Fibroblast of mammary gland (primary cell): ENCODE measurements at regions not wholly inside any gene's neighbourhood (a gene's known extent, or its start where the extent isn't known, plus 50 kb on each side); places are given as distances from the start of the nearest gene placed in this dataset.

Experiments used
- DNase-seq: peaks from one replicate; pipeline ENCODE4 v3.0.0-alpha.2; 2010; ENCODE audit warnings: low read depth
- H3K4me3 ChIP-seq: 2 replicates; pipeline ENCODE4 v1.5.1; 2011; ENCODE audit warnings: low read depth, mild to moderate bottlenecking, low read length, moderate library complexity; ENCODE audit not compliant: control insufficient read depth
- TF ChIP-seq, protein P1 (sequence below): conservative IDR thresholded peaks from 2 replicates; pipeline ENCODE4 v1.5.1; 2011; ENCODE audit warnings: low read depth, low read length, inconsistent platforms; ENCODE audit not compliant: control insufficient read depth, insufficient read depth

DNA sequence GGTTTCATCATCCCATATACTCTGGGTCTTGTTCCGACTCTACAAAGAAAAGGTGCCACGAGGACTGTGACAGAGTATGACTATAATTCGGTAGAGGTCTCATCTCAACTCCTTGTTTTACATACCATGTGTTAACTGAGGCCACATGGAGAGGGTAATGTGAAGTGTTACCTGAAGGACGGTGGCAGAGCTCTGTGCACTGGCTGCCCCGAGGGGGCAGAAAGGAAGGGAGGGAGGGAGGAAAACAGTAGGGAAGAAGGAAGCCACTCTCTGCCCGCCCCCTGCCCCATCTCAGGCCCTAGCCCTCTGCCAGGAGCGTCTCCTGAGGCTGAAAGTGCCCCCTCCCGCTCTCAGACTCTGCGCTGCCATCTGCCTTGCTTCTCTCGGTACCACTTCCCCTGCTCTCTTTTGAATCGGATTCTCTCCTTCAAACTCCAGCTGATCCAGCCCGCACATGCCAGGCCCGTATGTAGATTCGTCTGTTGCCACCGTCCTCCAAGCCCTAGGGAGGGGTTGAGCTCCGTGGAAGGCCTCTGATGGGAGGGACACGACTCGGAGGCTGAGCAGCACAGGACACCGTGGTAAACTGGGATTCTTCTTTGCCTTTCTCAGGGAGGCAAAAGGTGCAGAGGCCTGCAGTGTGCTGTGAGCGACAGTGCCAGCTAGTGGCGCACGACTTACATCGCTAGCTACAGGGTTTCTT lies 70.5 kb upstream of the ATP10A start:
- peak overlapping the region; percentile 37 for H3K4me3 ChIP-seq
- TF ChIP-seq, protein P1, sequence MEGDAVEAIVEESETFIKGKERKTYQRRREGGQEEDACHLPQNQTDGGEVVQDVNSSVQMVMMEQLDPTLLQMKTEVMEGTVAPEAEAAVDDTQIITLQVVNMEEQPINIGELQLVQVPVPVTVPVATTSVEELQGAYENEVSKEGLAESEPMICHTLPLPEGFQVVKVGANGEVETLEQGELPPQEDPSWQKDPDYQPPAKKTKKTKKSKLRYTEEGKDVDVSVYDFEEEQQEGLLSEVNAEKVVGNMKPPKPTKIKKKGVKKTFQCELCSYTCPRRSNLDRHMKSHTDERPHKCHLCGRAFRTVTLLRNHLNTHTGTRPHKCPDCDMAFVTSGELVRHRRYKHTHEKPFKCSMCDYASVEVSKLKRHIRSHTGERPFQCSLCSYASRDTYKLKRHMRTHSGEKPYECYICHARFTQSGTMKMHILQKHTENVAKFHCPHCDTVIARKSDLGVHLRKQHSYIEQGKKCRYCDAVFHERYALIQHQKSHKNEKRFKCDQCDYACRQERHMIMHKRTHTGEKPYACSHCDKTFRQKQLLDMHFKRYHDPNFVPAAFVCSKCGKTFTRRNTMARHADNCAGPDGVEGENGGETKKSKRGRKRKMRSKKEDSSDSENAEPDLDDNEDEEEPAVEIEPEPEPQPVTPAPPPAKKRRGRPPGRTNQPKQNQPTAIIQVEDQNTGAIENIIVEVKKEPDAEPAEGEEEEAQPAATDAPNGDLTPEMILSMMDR, result peak; percentile 92
- DNase-seq, result peak; percentile 85

DNA sequence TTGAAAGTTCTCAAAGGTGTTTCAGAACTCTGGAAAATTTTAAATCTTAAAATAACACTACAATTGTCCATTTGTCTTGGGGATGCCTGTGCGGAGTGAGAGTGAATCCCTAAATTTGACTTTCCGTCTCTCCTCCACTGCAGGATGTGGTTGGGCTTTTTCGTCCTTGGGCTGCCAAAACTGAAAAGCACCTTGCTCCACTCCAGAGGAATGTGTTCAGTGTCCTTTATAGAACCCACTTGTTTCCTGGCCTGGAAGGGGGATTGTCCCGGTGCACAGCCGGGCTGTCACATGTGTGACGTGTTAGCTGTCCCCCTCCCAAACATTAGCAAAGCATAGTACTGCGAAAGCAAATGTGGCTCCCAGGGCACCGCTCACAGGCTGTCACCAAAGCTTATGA lies 69.6 kb upstream of the ATP10A start:
- no peak overlapping the region for H3K4me3 ChIP-seq
- TF ChIP-seq, protein P1, result no peak

DNA sequence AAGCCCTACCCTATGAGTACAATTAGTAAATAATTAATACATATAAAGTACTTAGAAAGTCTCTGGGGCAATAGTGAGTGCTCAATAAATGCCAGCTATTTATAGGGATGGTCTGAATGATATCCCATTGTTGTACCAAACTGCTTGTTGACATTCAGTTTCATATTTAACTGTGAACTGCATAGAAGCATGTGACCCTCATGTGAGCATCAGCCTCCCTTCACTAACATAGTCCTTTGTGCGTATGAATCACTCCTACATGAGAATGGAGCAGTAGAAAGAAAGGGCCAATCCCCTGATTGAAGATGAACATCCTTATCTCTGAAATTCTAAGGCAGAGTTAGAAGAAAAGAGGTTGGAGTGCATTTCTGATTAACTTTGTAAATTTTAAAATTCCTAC lies 68.7 kb upstream of the ATP10A start:
- TF ChIP-seq, protein P1, result no peak

More for the DNA sequence above, 69.6 kb upstream of the ATP10A start:
- DNase-seq, result no peak

DNA sequence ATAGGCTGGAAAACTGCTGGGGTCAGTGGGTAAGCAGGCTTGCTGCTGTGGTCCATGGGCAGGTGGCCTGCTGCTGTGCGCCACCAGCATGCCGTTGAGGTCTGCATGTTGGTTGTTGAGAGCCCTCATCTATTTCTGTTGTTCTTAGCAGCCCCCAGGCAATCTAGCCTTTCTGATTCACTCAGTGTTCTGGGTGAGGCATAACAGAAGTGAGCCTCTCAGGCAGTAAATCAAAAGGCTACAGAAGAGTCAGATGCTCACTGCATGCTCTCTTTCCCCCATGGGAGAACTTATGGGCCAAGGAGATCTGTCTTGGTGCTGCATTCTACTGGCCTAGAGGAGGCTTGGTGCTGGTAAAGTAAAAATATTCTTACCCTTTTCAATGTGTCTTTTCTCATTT lies 67.8 kb upstream of the ATP10A start:
- TF ChIP-seq, protein P1, result no peak
- peak; percentile 60 for DNase-seq
- no peak overlapping the region for H3K4me3 ChIP-seq

More for the DNA sequence above, 68.7 kb upstream of the ATP10A start:
- H3K4me3 ChIP-seq, result no peak overlapping the region
- DNase-seq, result peak; percentile 19
